GM12865 (cell line): ENCODE measurements at regions not wholly inside any gene's neighbourhood (a gene's known extent, or its start where the extent isn't known, plus 50 kb on each side); places are given as distances from the start of the nearest gene placed in this dataset.

Experiments
- DNase-seq: peaks from one replicate; pipeline ENCODE4 v3.0.0; 2010; ENCODE audit warnings: low read depth
- H3K4me3 ChIP-seq: 2 replicates; pipeline ENCODE4 v1.5.1; 2011; ENCODE audit warnings: mild to moderate bottlenecking, low read depth, low read length, control low read depth
- TF ChIP-seq, protein P1 (sequence below): IDR thresholded peaks from 2 replicates; pipeline ENCODE4 v1.5.1; 2011; ENCODE audit warnings: low read length, control low read depth, low read depth, inconsistent platforms; ENCODE audit not compliant: insufficient read depth; ENCODE audit errors: missing control alignments

DNA sequence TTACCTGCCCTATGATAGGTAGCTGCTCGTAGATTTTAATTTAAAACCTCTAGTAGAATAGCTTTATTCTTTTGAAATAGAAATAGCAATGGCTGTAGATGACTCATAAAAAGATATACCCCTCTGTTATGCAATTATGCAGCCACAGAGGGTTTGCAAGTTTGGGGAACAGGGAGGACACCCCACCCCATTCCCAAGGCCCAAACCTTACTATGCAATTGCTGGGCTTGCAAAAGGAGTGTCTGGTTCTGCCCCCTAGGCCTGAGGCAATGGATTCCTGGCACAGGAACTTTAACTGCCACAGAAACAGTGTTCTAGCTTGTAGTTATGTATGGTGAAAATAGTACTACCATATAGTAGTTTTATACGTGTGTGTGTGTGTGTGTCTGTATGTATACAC, 403.3 kb downstream of the ADAMTS20 start:
- DNase-seq: no peak
- TF ChIP-seq, protein P1, sequence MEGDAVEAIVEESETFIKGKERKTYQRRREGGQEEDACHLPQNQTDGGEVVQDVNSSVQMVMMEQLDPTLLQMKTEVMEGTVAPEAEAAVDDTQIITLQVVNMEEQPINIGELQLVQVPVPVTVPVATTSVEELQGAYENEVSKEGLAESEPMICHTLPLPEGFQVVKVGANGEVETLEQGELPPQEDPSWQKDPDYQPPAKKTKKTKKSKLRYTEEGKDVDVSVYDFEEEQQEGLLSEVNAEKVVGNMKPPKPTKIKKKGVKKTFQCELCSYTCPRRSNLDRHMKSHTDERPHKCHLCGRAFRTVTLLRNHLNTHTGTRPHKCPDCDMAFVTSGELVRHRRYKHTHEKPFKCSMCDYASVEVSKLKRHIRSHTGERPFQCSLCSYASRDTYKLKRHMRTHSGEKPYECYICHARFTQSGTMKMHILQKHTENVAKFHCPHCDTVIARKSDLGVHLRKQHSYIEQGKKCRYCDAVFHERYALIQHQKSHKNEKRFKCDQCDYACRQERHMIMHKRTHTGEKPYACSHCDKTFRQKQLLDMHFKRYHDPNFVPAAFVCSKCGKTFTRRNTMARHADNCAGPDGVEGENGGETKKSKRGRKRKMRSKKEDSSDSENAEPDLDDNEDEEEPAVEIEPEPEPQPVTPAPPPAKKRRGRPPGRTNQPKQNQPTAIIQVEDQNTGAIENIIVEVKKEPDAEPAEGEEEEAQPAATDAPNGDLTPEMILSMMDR: no peak
- no peak overlapping the region for H3K4me3 ChIP-seq

DNA sequence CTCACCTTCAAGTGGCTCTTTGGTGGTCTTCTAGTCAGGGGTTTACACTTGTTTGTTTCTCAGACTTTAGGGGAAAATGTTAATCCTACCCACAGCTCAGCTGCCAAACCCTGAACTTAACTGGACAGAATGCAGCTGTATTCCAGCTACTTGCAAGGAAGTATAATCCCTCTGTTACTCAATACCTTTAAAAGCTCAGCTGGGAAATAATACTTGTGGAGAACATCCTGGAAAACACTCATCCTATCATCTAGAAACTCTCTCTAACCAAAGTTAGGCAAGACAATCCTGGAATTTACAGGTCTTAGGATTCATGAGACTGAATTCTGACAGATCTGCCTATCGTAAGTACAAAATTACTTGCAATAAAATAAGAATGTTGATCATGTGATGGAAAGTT, 404.1 kb downstream of the ADAMTS20 start:
- H3K4me3 ChIP-seq: no peak overlapping the region
- DNase-seq: no peak
- TF ChIP-seq, protein P1: no peak

DNA sequence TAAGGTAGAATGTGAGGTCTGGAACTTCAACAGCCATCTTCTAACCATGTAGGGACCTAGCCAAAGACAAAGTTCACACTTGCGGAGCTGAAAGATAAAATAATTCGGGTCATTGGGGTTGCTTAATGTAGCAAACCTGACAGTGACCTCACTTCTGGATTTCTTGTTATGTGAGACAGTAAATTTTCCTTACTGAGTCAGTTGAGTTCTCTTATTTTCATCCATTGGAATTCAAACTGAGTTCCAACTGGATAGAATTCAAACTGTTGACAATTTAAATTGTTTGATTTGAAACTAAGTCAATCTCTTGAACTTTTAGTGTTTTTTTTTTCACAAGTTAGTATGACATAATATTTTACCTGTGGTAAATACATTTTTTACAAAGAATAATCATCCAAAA, 406.5 kb downstream of the ADAMTS20 start:
- no peak overlapping the region for H3K4me3 ChIP-seq
- TF ChIP-seq, protein P1: no peak
- no peak for DNase-seq

DNA sequence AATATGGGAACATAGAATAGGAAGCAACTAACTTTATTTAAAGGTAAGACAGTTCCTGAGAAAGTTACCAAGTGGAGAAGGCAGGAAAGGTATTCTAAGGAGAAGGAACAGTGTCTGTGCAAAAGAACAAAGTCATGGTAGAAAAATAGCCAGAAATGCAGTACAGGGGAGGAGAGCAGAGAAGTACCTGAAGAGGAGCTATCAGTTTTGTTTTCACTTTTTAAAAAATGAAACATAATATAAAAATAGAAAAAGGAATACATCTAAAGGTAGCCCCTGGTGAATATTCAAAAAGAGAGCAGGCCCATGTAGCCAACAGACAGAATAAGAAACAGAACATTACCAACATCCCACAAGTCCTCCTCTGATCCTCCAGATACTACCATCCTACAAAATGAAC, 408.7 kb downstream of the ADAMTS20 start:
- TF ChIP-seq, protein P1: no peak
- no peak for DNase-seq
- no peak overlapping the region for H3K4me3 ChIP-seq

DNA sequence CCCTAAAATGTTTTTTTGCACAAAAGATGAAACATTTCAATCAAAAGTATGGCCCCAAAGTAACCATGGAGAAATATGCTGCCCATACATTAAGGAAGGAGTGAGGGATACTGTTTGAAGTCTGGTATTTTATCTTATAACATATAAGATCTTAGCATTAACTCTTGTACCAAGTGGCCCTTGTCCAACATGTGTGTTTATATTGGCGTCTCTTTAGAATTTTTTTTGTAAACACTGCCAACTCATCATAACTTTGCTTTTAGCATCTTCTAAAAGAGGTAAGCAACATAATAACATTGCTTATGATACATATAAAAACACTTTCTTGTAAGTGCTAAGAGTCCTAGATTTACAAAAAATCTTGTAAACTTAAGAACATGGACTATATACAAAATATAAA, 419.7 kb downstream of the ADAMTS20 start:
- H3K4me3 ChIP-seq: no peak overlapping the region
- no peak for DNase-seq
- TF ChIP-seq, protein P1: no peak

DNA sequence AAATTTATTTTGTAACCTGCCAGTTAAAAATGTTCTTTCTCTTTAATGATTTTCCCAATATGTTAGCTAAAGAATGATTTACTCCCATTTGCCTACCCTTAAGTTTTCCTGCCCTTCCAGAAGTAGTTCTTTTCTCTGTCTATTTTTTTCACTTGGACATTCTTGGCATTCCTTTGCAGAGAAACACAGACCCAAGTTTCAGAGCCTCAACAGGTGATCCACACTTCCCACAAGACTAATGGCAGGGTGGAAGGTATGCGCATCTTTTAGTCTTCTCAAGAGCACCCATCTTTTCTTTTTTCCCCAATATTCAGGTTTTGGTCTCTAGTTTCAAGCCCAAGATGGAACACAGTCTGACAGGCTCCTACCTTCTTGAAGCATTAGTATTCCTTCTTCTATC, 420.7 kb downstream of the ADAMTS20 start:
- no peak for DNase-seq
- no peak overlapping the region for H3K4me3 ChIP-seq
- TF ChIP-seq, protein P1: no peak

DNA sequence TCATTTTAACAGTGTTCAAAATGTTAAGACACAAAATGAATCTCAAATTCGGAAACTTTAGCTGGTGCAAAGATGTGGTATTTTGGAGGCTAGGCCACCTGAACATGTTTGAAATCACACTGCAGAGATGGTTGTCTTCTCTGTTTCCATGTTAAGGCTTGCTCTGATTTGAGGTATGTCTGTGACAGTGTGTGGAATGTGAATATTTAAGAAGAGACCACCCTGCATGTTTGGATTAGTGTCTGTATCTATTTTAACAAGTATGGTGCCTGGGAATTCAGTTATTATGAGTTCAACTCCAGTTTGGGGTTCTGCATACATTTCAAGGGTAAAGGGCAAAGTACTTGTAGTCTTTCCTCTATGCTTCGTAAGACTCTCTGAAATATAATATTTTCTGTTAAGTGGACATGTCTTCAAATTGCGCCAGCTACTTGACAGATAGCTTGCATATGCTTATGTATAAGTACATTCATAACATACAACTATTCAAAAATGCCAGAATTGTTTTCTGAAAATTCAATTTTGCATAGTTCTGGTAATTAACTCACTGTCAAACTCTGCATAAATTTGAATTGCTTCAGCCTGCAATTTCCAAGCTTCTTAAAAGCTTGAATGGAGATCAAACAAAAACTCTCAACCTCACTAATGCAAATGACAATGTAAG, 424.0 kb downstream of the ADAMTS20 start:
- H3K4me3 ChIP-seq: no peak overlapping the region
- TF ChIP-seq, protein P1: no peak
- no peak for DNase-seq
